Esophagus squamous epithelium (tissue), 5 donors: ENCODE measurements at regions not wholly inside any gene's neighbourhood (a gene's known extent, or its start where the extent isn't known, plus 50 kb on each side); places are given as distances from the start of the nearest gene placed in this dataset.

ENCODE experiments used
- DNase-seq: peaks from one replicate; lab custom pipeline; 2025; lab: John Stamatoyannopoulos, UW
- H3K27ac ChIP-seq, 4 donors: fragments of 200-600 bp; sonication (generic); one replicate each; pipeline ENCODE4 v1.5.1; 2016 to 2019; ENCODE audit warnings: mild to moderate bottlenecking in 1 of 4
- H3K27me3 ChIP-seq, 4 donors: fragments of 200-600 bp; sonication (generic); 1 replicate in 3 of 4; 2 replicates in 1 of 4; pipeline versions ENCODE4 v1.5.1 to v1.6.0; 2017 to 2021; ENCODE audit warnings: antibody characterized with exemption in 1 of 4
- H3K36me3 ChIP-seq, 3 donors: fragments of 200-600 bp; sonication (generic); one replicate each; pipeline ENCODE4 v1.5.1; 2016 to 2019
- H3K4me1 ChIP-seq, 3 donors: fragments of 200-600 bp; sonication (generic); one replicate each; pipeline ENCODE4 v1.5.1; 2017 to 2019
- H3K4me3 ChIP-seq, 4 donors: fragments of 200-600 bp; sonication (generic); 1 replicate in 3 of 4; 2 replicates in 1 of 4; pipeline ENCODE4 v1.5.1; 2016 to 2019; ENCODE audit warnings: mild to moderate bottlenecking in 2 of 4, moderate library complexity in 1 of 4
- H3K9me3 ChIP-seq, 3 donors: fragments of 200-600 bp; sonication (generic); one replicate each; pipeline ENCODE4 v1.5.1; 2016 to 2019
- POLR2A ChIP-seq, 4 donors: fragments of 450-650 bp; IDR thresholded peaks; one replicate each; pipeline ENCODE4 v1.6.1; 2017; ENCODE audit warnings: antibody characterized with exemption in 4 of 4, mild to moderate bottlenecking in 4 of 4, moderate library complexity in 3 of 4
- WGBS, 2 donors: methylation state at CpG; one replicate each; pipeline ENCODE4 v1.1.5; 2018; 5-methylcytosine and 5-hydroxymethylcytosine counted together
- intact Hi-C: fragments of 100-400 bp; cut with DNase I; formaldehyde crosslinking; loops from one replicate; pipeline ENCODE4 v1.15.0; 2022
- TF ChIP-seq, protein P1 (sequence below), 6 experiments: fragments of 450-650 bp in 4 of 6; fragments of 200-600 bp in 2 of 6; sonication (generic) in 2 of 6; IDR thresholded peaks; one replicate each; pipeline ENCODE4 v1.5.1; 2016 to 2019; ENCODE audit warnings: antibody characterized with exemption in 6 of 6, mild to moderate bottlenecking in 4 of 6, moderate library complexity in 4 of 6
- donor health status: DM: yes; HTN: yes; CAD: no.

DNA sequence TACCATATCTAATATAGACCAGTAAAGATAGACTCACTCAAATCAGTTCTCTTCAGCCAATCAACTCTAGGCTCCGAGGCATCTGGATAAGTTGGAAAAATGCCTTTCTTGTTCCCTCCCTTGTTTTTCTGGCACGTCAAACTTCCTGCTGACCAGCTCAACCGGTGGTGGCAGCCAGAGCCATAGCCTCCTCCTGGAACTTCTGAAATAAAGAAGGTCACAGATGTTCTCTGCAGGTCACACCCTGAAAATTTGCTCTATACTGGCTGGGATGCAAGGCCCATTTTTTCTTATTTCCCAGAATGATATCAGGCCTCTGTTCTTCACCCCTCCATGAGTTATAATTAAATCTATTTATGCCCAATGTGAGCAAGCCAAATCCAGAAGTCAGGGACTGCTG lies 81.9 kb downstream of the BMP4 start:
- 41 to 72% methylated on average over 3 of the region's 3 CpGs for WGBS, 2 donors
- Histone ChIP-seq H3K27me3 (no peaks in the 10 kb centered on the region), H3K36me3 (no peaks in the 10 kb centered on the region), H3K4me1 (peaks cover 0 to 13% (median 6%) of the 10 kb centered on the region in 3 donors), H3K9me3 (no peaks in the 10 kb centered on the region), H3K27ac (no peak overlapping the region), H3K4me3 (no peak overlapping the region)
- intact Hi-C loops = no loop called here
- no peak for DNase-seq
- TF ChIP-seq, protein P1, sequence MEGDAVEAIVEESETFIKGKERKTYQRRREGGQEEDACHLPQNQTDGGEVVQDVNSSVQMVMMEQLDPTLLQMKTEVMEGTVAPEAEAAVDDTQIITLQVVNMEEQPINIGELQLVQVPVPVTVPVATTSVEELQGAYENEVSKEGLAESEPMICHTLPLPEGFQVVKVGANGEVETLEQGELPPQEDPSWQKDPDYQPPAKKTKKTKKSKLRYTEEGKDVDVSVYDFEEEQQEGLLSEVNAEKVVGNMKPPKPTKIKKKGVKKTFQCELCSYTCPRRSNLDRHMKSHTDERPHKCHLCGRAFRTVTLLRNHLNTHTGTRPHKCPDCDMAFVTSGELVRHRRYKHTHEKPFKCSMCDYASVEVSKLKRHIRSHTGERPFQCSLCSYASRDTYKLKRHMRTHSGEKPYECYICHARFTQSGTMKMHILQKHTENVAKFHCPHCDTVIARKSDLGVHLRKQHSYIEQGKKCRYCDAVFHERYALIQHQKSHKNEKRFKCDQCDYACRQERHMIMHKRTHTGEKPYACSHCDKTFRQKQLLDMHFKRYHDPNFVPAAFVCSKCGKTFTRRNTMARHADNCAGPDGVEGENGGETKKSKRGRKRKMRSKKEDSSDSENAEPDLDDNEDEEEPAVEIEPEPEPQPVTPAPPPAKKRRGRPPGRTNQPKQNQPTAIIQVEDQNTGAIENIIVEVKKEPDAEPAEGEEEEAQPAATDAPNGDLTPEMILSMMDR (IDR thresholded peaks at IDR 0.05) = no peak
- TF ChIP-seq POLR2A (IDR thresholded peaks at IDR 0.05) = no peak

DNA sequence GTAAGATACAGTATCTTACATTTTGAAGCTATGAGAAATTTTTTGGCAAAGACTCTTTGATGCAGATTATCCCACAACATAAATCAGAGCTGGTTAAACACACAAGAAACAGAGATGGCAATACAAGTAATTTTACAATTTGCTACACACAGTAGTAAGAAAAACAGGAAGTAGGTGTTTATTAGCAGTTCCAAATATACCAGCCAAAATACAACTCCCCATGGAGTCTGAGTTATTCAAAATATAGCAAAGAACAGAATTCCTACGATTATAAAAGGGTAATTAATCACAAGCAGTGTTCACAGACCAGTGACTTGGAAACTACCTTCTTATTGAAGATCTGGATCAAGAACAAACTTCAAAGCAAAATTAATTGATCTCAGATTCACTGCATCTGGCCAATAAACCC lies 83.9 kb downstream of the BMP4 start:
- DNase-seq = no peak
- no peak overlapping the region for H3K4me3 ChIP-seq
- no peaks in the 10 kb centered on the region for H3K9me3 ChIP-seq
- no peaks in the 10 kb centered on the region for H3K36me3 ChIP-seq
- WGBS, 2 donors = 4 to 5% methylated on average over 1 of the region's 1 CpG
- H3K27ac ChIP-seq = no peak overlapping the region
- H3K4me1 ChIP-seq = peaks cover 0 to 13% (median 6%) of the 10 kb centered on the region in 3 donors
- TF ChIP-seq POLR2A (IDR thresholded peaks at IDR 0.05) = no peak
- TF ChIP-seq, protein P1 (IDR thresholded peaks at IDR 0.05) = no peak
- no peaks in the 10 kb centered on the region for H3K27me3 ChIP-seq
- intact Hi-C loops = no loop called here

DNA sequence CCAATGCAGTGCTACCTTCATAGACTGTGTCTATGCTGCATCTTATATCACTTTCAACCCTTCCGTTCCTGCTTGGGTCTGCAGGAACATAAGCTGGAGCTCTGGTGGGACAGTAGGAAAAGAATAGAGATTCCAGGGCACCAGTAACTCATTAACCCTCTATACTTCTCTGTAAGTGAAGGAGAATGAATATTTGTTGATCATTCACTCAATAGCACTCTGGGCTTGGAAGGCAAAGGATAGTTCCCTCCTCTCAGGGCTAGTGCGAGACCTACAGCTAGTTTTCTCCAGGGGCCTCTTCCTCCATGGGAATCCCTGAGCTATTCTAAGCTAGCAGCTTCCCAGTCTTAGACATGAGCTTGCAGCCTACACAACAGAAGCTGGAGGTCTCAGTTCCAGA lies 84.7 kb downstream of the BMP4 start:
- intact Hi-C loops = no loop called here
- H3K27ac ChIP-seq = no peak overlapping the region
- H3K27me3 ChIP-seq = no peaks in the 10 kb centered on the region
- peaks cover 0 to 13% (median 6%) of the 10 kb centered on the region in 3 donors for H3K4me1 ChIP-seq
- no peak for DNase-seq
- no peaks in the 10 kb centered on the region for H3K36me3 ChIP-seq
- no peaks in the 10 kb centered on the region for H3K9me3 ChIP-seq
- H3K4me3 ChIP-seq = no peak overlapping the region
- WGBS, 2 donors = 46 to 95% methylated on average over 2 of the region's 2 CpGs
- TF ChIP-seq, protein P1 (IDR thresholded peaks at IDR 0.05) = no peak
- TF ChIP-seq POLR2A (IDR thresholded peaks at IDR 0.05) = no peak

DNA sequence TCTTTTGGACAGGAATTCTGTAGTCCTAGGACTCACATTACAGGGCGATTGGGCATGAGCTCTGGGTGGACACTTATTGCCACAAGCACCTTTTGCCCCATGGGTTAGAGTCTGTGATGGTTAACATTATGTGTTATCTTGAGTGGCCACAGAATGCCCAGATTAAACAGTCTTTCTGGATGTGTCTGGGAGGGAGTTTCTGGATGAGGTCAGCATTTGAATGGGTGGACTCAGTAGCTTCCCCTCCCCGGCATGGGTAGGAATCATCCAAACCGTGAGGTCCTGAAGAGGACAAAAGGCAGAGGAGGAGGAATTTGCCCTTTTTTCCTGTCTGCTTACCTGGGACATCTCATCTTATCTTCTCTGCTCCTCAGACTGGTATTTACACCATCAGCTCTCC lies 85.6 kb downstream of the BMP4 start:
- H3K27me3 ChIP-seq = no peaks in the 10 kb centered on the region
- DNase-seq = no peak
- H3K36me3 ChIP-seq = no peaks in the 10 kb centered on the region
- TF ChIP-seq, protein P1 (IDR thresholded peaks at IDR 0.05) = no peak
- TF ChIP-seq POLR2A (IDR thresholded peaks at IDR 0.05) = no peak
- H3K9me3 ChIP-seq = no peaks in the 10 kb centered on the region
- H3K4me1 ChIP-seq = peaks cover 0 to 13% (median 6%) of the 10 kb centered on the region in 3 donors
- H3K27ac ChIP-seq = no peak overlapping the region
- intact Hi-C loops = no loop called here
- WGBS, 2 donors = 78 to 92% methylated on average over 3 of the region's 3 CpGs
- H3K4me3 ChIP-seq = no peak overlapping the region

DNA sequence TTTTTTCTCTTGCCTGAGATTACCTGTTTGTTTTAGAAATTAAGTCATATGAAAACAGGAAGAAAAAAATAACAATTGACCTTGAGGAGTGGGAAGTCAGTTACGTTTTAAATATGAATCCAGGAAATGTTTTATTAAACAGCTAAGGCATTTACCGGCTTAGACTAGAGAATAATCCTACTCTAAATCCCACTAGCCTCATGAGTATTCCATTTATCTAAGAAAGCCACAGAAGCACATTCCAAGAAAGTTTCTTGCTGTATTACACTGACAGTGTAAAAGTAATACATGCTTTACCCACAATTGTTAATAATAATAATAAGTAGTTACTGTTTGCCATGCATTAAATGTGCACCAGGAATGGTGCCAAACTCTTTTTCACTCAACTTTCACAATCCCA lies 90.9 kb downstream of the BMP4 start:
- WGBS, 2 donors = 40 to 41% methylated on average over 2 of the region's 2 CpGs
- TF ChIP-seq, protein P1 (IDR thresholded peaks at IDR 0.05) = no peak
- no peak for TF ChIP-seq POLR2A (IDR thresholded peaks at IDR 0.05)

More for the DNA sequence above, 90.9 kb downstream of the BMP4 start:
- no peak for DNase-seq
- Histone ChIP-seq H3K9me3 (no peaks in the 10 kb centered on the region), H3K27ac (no peak overlapping the region), H3K4me3 (no peak overlapping the region), H3K27me3 (no peaks in the 10 kb centered on the region), H3K36me3 (no peaks in the 10 kb centered on the region), H3K4me1 (no peaks in the 10 kb centered on the region)
- intact Hi-C loops = no loop called here
